GOT3 (cell line): ENCODE measurements at regions not wholly inside any gene's neighbourhood (a gene's known extent, or its start where the extent isn't known, plus 50 kb on each side); places are given as distances from the start of the nearest gene placed in this dataset.

Source experiments
- DNase-seq: peaks from one replicate; lab custom pipeline; 2025; ENCODE audit warnings: mixed read lengths; lab: John Stamatoyannopoulos, UW

GRCh38 chr18:78726326-78727056, 253.1 kb upstream of the SALL3 start:
- DNase-seq = no peak

DNA sequence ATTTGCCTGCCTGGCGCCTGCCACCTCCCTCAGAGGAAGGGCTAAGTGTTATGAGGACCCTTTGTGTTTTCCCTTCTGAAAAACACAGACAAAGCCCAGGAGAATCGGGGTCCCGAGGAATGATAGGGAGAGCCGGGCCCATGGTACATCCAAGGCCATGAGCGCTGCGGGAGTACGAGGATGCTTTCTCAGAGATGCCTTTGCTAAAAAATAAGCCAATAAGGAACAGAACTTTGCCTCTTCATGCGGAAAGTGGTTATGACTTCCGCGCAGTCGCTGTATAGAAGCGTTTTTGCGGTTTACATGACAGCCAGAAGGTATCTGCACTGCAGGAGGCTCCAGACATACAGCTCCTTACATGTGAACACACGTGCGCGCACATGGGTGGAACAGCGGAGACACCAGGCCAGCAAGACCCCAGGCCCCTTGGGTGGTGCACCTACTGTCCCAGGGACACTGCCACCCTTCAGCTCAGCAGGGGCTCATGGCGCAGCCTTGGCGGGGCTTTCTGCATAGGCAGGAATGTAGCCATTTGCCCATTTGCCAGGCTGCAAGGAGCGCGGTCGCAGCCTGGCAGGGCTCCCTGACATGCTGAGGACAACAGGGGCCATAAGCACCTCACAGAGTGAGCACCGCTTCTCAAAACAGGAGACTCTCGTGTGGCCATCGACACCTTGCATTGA, 252.4 kb upstream of the SALL3 start:
- DNase-seq = no peak

GRCh38 chr18:78727877-78728783, 251.5 kb upstream of the SALL3 start:
- DNase-seq = no peak

DNA sequence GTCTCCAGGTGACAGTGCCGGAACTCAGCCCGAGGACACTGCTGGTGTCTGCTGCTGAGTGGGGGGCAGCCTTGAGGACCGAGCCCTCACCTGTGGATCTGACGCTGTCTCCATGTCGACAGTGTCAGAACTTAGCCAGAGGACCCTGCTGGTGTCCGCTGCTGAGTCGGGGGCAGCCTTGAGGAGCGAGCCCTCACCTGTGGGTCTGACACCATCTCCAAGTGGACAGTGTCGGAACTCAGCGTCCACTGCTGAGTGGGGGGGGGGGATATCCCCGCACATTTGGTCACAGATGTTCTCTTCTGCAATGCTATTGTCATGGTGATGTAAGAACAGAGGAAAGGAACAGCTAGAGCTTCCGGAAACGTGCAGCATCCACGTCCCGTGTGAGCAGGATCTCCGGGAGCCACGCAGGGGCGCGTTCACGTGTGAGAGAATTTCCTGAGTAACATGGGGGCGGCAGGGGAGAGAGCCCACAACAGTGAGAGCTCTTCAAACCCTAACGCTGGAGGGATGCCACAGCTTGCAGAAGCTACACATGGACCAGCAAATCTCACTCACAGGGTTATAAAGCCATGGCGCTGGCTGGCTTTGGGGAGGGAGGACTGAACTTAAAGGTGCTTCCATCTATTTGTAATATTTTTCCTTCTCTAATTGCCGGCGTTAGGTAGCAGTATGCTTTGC, 250.7 kb upstream of the SALL3 start:
- no peak for DNase-seq

- no peak for DNase-seq
Measured at GRCh38 chr18:78730546-78730945, 249.1 kb upstream of the SALL3 start.

DNA sequence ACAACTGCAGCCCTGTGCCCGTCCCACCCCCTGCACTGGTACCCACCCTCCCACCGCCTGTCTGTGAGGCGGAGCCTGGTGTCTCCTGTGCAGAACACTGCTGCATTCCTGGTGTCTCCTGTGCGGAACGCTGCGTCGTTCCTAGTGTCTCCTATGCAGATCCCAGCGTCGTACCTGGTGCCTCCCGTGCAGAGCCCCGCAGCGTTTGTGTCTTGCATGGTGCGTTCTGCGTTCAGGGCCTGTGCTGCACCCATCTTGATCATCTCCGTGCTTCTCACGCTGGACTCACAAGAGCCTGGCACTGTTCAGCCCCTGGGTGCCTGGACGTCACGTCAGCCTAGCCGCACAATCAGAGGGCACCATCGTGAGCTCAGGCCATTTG, 248.6 kb upstream of the SALL3 start:
- DNase-seq = no peak

DNA sequence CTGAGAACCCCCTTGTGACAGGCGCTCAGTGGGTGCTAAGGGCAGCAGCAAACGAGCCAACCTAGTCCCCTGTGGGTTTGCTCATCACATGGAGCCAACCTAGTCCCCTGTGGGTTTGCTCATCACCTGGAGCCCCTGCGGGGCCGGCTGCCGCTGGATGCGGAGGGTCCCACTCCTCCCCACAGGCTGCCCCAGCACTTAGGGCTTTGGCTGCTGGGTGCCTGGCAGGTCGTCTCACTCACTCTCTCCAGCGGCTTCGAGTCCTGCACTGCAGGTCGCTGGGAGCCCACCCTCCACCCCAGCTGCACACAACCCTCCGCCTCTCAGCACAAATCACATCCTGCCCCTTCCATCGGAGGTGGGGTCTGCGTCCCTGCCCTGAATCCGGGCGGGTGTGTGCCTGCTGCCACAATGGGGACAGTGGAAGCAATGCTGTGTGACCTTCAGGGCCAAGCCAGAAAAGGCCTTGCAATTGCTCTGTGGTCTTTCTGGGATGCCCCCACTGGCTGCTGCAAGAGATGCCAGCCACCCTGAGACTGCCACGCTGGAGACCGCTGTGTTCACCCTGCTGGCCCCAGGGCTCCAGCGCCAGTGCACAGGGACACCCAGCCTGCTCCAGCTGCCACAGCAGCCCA, 248.1 kb upstream of the SALL3 start:
- no peak for DNase-seq

DNA sequence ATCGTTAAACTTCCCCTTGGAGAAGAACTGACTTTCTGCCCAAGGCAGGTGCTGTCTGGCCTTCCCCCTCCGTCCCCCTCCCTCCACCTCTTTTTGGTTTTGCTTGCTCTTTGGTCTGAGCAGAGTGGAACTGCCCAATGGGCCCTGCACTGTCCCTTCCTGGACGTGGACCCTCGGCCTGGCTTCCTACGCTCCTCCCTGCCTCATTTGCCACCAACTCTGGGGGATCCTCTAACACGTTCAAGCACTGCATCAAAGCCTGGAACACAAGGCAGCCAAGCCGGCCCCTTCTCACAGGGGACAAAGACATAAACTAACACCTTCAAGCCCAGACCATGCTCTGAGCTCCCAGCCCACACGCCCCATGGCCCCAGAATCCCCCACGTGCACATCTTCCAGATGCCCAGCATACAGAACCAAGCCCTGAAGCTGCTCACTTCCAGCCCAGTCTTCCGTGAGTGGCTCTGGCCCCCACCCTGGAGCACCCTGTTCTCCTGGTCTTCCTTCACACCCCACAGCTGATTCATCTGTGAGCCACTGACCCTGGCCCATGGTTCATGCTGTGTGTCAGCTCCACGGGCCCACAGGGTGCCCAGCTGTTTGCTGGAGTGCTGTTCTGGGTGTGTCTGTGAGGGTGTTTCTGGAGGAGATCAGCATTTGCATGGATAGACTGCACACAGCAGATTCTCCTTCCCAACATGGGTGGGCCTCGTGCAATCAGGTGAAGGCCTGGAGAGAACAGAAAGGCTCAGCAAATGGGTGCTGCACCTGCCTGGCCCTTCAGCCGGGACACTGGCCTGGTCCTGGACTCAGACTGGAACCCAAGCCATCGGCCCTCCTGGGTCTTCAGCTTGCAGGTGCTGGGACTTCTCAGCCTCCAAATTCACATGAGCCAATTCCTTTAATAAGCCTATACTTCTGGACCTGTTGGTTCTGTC, 247.1 kb upstream of the SALL3 start:
- DNase-seq = no peak

GRCh38 chr18:78733762-78734613, 245.6 kb upstream of the SALL3 start:
- DNase-seq = no peak

DNA sequence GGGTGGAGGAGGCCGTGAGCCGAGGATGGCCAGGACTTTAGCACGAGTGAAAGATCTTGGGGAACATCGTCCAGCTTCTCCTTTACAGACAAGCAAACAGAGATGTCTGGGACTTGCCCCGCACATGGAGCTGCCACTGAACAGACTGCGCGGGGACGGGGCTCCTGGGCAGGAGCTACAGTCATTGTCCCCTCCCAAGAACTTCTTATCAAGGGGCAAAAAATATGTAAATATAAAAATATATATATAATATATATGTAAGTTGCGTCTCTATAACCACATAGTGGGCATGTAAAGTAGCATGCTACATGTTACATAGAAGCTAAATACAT, 245.0 kb upstream of the SALL3 start:
- no peak for DNase-seq

GRCh38 chr18:78735131-78736014, 244.2 kb upstream of the SALL3 start:
- no peak for DNase-seq

GRCh38 chr18:78736015-78736690, 243.5 kb upstream of the SALL3 start:
- DNase-seq = no peak

- DNase-seq = no peak
Measured at GRCh38 chr18:78737006-78737915, 242.4 kb upstream of the SALL3 start.

- no peak for DNase-seq
Measured at GRCh38 chr18:78738076-78738690, 241.4 kb upstream of the SALL3 start.

- no peak for DNase-seq
Measured at GRCh38 chr18:78739115-78739514, 240.5 kb upstream of the SALL3 start.

GRCh38 chr18:78739882-78740677, 239.5 kb upstream of the SALL3 start:
- no peak for DNase-seq
